MM.1S (cell line): ENCODE measurements at regions not wholly inside any gene's neighbourhood (a gene's known extent, or its start where the extent isn't known, plus 50 kb on each side); places are given as distances from the start of the nearest gene placed in this dataset.

Experiments
- DNase-seq: peaks from one replicate; pipeline ENCODE4 v3.0.0-alpha.2; 2015
- H2AFZ ChIP-seq: fragments of 300-600 bp; sonication (generic); 2 replicates; pipeline ENCODE4 v1.6.0; 2016; ENCODE audit warnings: antibody characterized with exemption, low read length
- H3F3A ChIP-seq: fragments of 300-600 bp; sonication (generic); 2 replicates; pipeline ENCODE4 v1.6.1; 2016; ENCODE audit warnings: mild to moderate bottlenecking, antibody characterized with exemption, low read length, moderate library complexity, mixed read lengths; ENCODE audit not compliant: insufficient read depth
- H3K27ac ChIP-seq: fragments of 300-600 bp; sonication (generic); 2 replicates; pipeline ENCODE4 v1.5.1; 2016; ENCODE audit warnings: mild to moderate bottlenecking, low read length
- H3K27me3 ChIP-seq: fragments of 300-600 bp; sonication (generic); replicated peaks from 2 replicates; pipeline ENCODE4 v1.6.0; 2016; ENCODE audit warnings: low read length; ENCODE audit not compliant: insufficient read depth
- H3K36me3 ChIP-seq: fragments of 300-600 bp; sonication (generic); replicated peaks from 2 replicates; pipeline ENCODE4 v1.6.1; 2016; ENCODE audit warnings: mild to moderate bottlenecking, low read length, mixed read lengths; ENCODE audit not compliant: insufficient read depth
- H3K4me1 ChIP-seq: fragments of 300-600 bp; sonication (generic); 2 replicates; pipeline ENCODE4 v1.6.1; 2016; ENCODE audit warnings: low read length, mixed read lengths
- H3K4me2 ChIP-seq: fragments of 300-600 bp; sonication (generic); 2 replicates; pipeline ENCODE4 v1.6.0; 2016; ENCODE audit warnings: low read depth, low read length
- H3K4me3 ChIP-seq: fragments of 300-600 bp; sonication (generic); 2 replicates; pipeline ENCODE4 v1.5.1; 2016; ENCODE audit warnings: low read length, mixed read lengths
- H3K79me2 ChIP-seq: fragments of 300-600 bp; sonication (generic); 2 replicates; pipeline ENCODE4 v1.6.1; 2016; ENCODE audit warnings: mixed run types, low read length, mixed read lengths
- H3K9ac ChIP-seq: fragments of 300-600 bp; sonication (generic); 2 replicates; pipeline ENCODE4 v1.6.1; 2016; ENCODE audit warnings: low read length, mixed read lengths
- H3K9me2 ChIP-seq: fragments of 300-600 bp; sonication (generic); replicated peaks from 2 replicates; pipeline ENCODE4 v1.6.1; 2016; ENCODE audit warnings: mild to moderate bottlenecking, low read length, mixed read lengths; ENCODE audit not compliant: insufficient read depth
- H3K9me3 ChIP-seq: fragments of 300-600 bp; sonication (generic); replicated peaks from 2 replicates; pipeline ENCODE4 v1.6.1; 2016; ENCODE audit warnings: mild to moderate bottlenecking, low read length, mixed read lengths; ENCODE audit not compliant: insufficient read depth
- H4K20me1 ChIP-seq: fragments of 300-600 bp; sonication (generic); 2 replicates; pipeline ENCODE4 v1.6.1; 2016; ENCODE audit warnings: mild to moderate bottlenecking, low read length, moderate library complexity, mixed read lengths; ENCODE audit not compliant: insufficient read depth
- CTCF ChIP-seq: fragments of 300-600 bp; sonication (generic); IDR thresholded peaks from 2 replicates; pipeline ENCODE4 v1.5.1; 2016; ENCODE audit warnings: antibody characterized with exemption, low read length, mixed read lengths
- EZH2 ChIP-seq: fragments of 300-600 bp; sonication (generic); optimal IDR thresholded peaks from 2 replicates; pipeline ENCODE3; 2017; ENCODE audit warnings: low read depth, mild to moderate bottlenecking, antibody characterized with exemption, low read length, mixed read lengths
- EZH2phosphoT487 ChIP-seq: fragments of 300-600 bp; sonication (generic); IDR thresholded peaks from 2 replicates; pipeline ENCODE4 v1.6.1; 2018; ENCODE audit warnings: antibody characterized with exemption, low read length

- H3K9ac ChIP-seq, result no peak overlapping the region
- H3K4me2 ChIP-seq, result no peak overlapping the region
- TF ChIP-seq CTCF, result no peak
- H3K36me3 ChIP-seq, result no peaks in the 10 kb centered on the region
- H2AFZ ChIP-seq, result no peak overlapping the region
- DNase-seq, result no peak
- peaks cover 9% of the 10 kb centered on the region; the same call in 1 of the 2 replicates for H3K4me1 ChIP-seq
- H3K9me3 ChIP-seq, result no peaks in the 10 kb centered on the region
- no peak overlapping the region for H3K4me3 ChIP-seq
- H3F3A ChIP-seq, result no peaks in the 10 kb centered on the region
- no peaks in the 10 kb centered on the region for H3K79me2 ChIP-seq
- H3K27ac ChIP-seq, result no peak overlapping the region
- no peaks in the 10 kb centered on the region for H4K20me1 ChIP-seq
- no peaks in the 10 kb centered on the region for H3K27me3 ChIP-seq
- no peaks in the 10 kb centered on the region for H3K9me2 ChIP-seq
Measured at GRCh38 chr11:112651386-112651785, 309.8 kb upstream of the NCAM1 start.

GRCh38 chr11:112652786-112653390 lies 308.3 kb upstream of the NCAM1 start:
- no peaks in the 10 kb centered on the region for H3F3A ChIP-seq
- H3K4me1 ChIP-seq, result peaks cover 9% of the 10 kb centered on the region; the same call in 1 of the 2 replicates
- no peaks in the 10 kb centered on the region for H3K9me3 ChIP-seq
- no peak for DNase-seq
- H3K9me2 ChIP-seq, result no peaks in the 10 kb centered on the region
- no peaks in the 10 kb centered on the region for H3K27me3 ChIP-seq
- no peaks in the 10 kb centered on the region for H3K36me3 ChIP-seq
- no peaks in the 10 kb centered on the region for H3K79me2 ChIP-seq
- no peak overlapping the region for H3K9ac ChIP-seq
- H3K27ac ChIP-seq, result no peak overlapping the region
- H2AFZ ChIP-seq, result no peak overlapping the region
- no peak overlapping the region for H3K4me3 ChIP-seq
- no peaks in the 10 kb centered on the region for H4K20me1 ChIP-seq
- no peak overlapping the region for H3K4me2 ChIP-seq
- TF ChIP-seq EZH2 (no peak), EZH2phosphoT487 (no peak), CTCF (no peak)

GRCh38 chr11:112655371-112655770 lies 305.8 kb upstream of the NCAM1 start:
- Histone ChIP-seq H3F3A (no peaks in the 10 kb centered on the region), H2AFZ (no peak overlapping the region), H3K27ac (no peak overlapping the region), H3K9me3 (no peaks in the 10 kb centered on the region), H3K9ac (no peak overlapping the region), H3K4me3 (no peak overlapping the region), H3K79me2 (no peaks in the 10 kb centered on the region), H3K4me1 (peaks cover 9% of the 10 kb centered on the region; the same call in 1 of the 2 replicates), H3K9me2 (no peaks in the 10 kb centered on the region), H4K20me1 (no peaks in the 10 kb centered on the region), H3K36me3 (no peaks in the 10 kb centered on the region), H3K4me2 (no peak overlapping the region), H3K27me3 (no peaks in the 10 kb centered on the region)
- TF ChIP-seq EZH2phosphoT487 (no peak), CTCF (no peak)
- DNase-seq, result no peak
